ENCODE measurements at regions not wholly inside any gene's neighbourhood (a gene's known extent, or its start where the extent isn't known, plus 50 kb on each side); places are given as distances from the start of the nearest gene placed in this dataset.

- TF ChIP-seq, protein P1, sequence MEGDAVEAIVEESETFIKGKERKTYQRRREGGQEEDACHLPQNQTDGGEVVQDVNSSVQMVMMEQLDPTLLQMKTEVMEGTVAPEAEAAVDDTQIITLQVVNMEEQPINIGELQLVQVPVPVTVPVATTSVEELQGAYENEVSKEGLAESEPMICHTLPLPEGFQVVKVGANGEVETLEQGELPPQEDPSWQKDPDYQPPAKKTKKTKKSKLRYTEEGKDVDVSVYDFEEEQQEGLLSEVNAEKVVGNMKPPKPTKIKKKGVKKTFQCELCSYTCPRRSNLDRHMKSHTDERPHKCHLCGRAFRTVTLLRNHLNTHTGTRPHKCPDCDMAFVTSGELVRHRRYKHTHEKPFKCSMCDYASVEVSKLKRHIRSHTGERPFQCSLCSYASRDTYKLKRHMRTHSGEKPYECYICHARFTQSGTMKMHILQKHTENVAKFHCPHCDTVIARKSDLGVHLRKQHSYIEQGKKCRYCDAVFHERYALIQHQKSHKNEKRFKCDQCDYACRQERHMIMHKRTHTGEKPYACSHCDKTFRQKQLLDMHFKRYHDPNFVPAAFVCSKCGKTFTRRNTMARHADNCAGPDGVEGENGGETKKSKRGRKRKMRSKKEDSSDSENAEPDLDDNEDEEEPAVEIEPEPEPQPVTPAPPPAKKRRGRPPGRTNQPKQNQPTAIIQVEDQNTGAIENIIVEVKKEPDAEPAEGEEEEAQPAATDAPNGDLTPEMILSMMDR (conservative IDR thresholded peaks at IDR 0.05), result no peak
- no peak for TF ChIP-seq ZFX (IDR thresholded peaks at IDR 0.05)
- no peak overlapping the region for H3K27ac ChIP-seq
These were observed 1030.6 kb upstream of the GHITM start for GRCh38 chr10:83108565-83109333.

DNA sequence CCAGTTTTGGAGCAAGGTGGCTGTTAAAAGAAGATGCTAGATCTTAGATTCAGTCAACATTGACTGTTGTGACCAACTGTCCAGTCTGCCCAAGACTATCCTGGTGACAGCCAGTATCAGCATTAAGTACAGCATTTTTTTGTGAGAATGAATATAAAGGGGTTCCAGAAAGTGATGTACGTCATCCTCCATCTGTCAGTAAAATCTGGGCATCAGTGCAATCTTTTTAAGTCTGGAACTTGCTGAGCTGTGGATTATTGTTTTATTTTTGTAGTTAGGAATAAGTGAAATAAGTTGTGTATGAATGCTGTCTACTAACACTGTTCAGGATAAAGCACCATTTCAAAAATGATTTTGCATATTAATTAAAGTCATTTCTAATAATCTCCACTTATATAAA is 1020.0 kb upstream of the GHITM start:
- TF ChIP-seq, protein P1 (conservative IDR thresholded peaks at IDR 0.05), result no peak
- no peak for TF ChIP-seq ZFX (IDR thresholded peaks at IDR 0.05)
- no peak overlapping the region for H3K27ac ChIP-seq

- no peak for TF ChIP-seq ZFX (IDR thresholded peaks at IDR 0.05)
- TF ChIP-seq, protein P1 (conservative IDR thresholded peaks at IDR 0.05), result no peak
These were observed 1017.0 kb upstream of the GHITM start for GRCh38 chr10:83122336-83122735.

DNA sequence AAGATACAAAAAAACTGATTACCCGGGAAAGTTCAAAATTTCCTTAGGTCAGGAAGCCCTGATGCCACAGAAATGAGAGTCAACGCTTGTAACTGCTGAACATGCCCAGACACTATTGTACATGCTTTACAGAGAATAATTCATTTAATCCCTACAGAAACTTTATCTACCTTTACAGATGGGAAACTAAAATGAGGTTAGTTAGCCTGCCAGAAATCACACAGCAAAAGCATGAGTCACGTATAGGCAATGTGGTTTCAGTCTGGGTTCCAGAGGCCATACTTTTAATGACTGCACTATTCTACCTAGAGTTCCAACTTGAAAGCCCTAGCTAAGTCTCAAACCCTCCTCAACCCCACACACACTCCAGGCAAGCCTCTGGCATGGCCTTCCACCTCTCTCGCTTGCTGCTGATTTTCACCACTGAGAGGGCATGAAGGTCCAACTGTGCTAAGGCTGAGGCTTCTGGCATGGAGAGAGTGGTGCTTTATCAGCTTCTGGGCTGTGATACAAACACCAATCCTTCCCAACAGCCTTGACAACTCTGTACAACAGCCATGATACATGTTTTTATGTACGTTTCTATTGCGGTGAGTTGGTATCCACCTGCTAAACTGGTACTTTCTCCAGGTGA is 1011.2 kb upstream of the GHITM start:
- H3K27ac ChIP-seq, result no peak overlapping the region
- TF ChIP-seq ZFX (IDR thresholded peaks at IDR 0.05), result no peak
- TF ChIP-seq, protein P1 (conservative IDR thresholded peaks at IDR 0.05), result no peak

More at GRCh38 chr10:83122336-83122735, 1017.0 kb upstream of the GHITM start:
- H3K27ac ChIP-seq, result no peak overlapping the region

DNA sequence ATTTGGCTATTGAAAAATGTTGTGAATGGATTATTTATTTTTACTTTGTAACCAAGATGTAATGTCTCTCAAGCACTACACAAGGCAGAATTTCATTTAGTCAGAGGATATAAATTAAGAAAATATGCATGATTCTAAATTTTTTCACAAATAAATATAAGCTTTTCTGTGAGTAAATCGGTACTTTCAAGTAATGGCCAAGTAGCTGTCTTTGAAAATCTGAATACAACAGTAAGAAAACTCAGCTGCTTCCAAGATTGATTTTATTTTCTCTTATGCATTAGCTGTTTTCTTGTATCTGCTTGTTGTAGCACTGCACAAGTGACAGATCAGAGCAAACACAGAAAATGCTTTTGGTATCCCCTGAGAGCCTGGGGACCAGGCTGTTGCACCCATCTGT is 998.5 kb upstream of the GHITM start:
- TF ChIP-seq, protein P1 (conservative IDR thresholded peaks at IDR 0.05), result no peak
- TF ChIP-seq ZFX (IDR thresholded peaks at IDR 0.05), result no peak
- H3K27ac ChIP-seq, result no peak overlapping the region

DNA sequence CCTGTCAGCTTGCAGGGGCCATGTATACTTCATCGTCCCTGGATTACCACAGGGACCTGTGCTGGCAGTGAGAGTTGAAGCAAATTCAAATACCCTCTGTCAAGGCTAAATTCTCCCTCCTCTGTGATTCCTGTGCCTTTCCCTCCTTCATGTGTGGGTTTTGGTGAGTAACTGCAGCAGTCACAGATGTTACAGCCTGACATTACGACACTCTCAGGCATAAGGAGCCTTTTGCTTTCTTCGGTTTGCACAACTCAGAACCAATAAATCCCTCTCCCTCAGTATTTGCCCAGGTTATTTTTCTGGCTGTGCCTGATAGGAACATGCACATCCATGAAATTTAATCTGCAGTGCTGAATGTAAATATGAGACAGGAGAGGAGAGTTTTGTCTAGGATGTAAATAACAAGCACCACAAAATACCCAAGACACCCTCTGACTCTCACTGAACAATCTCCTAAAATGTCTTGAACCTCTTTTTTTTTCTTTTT is 997.2 kb upstream of the GHITM start:
- TF ChIP-seq, protein P1 (conservative IDR thresholded peaks at IDR 0.05), result no peak
- no peak for TF ChIP-seq ZFX (IDR thresholded peaks at IDR 0.05)
- H3K27ac ChIP-seq, result no peak overlapping the region

DNA sequence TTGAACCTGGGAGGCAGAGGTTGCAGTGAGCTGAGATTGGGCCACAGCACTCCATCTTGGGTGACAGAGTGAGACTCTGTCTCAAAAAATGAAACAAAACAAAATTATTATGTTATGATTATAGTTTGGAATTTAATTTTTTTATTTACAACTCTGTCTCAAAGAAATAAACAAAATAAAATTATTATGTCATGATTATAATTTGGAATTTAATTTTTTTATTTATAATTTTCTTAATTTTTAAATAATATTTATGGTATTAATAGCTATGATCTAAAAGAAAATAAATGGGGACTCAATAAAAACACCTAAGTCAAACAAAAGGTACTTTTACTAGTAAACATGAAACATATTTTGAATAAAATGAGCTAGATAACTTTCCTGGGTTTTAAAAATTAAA is 994.8 kb upstream of the GHITM start:
- no peak overlapping the region for H3K27ac ChIP-seq
- TF ChIP-seq ZFX (IDR thresholded peaks at IDR 0.05), result no peak
- TF ChIP-seq, protein P1 (conservative IDR thresholded peaks at IDR 0.05), result no peak

Measured in C4-2B (cell line).